ENCODE measurements at regions not wholly inside any gene's neighbourhood (a gene's known extent, or its start where the extent isn't known, plus 50 kb on each side); places are given as distances from the start of the nearest gene placed in this dataset.

DNA sequence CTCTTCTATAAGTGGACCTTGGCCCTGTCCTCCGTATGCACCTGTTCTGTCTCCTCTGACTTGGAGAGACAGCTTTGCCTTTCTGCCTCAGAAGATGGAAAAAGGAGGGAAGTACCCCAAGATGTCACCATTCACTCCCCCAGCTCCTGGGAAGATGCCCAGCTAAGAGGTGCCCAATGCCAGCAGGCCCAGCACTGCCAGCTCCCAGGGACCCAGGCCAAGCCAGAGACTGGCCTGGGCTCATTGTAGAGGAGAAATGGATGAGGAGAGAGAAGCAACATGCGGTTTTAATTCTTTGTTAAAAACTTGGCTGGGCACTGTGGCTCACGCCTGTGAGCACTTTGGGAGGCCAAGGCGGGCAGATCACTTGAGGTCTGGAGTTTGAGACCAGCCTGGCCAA is 111.5 kb upstream of the ZNF507 start:
- no peak for DNase-seq (ENCODE audit: low read depth, low spot score)

DNA sequence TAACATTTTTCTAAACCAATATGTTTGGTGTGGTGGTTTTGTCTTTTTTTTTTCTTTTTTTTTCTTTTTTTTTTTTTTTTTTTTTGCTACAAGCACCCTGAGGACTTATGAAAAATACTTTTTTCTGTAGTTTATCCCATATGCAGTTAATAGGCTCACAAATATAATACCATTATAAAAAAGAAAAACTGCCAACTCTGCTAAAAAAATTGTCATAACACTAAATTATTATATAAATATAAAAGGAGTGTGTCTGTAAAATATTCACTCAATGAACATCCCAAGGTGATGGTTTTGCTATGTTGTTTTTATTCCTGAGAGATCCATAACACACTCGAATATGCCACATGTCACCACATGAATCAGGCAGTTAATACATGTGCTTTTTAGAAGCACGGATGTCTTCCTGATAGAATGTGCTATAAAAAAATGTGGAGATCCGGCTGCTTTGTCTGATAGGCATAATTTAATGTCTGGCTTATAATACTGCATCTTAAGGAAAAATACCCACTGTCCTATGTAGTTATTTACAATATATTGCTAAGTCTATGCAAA is 110.7 kb upstream of the ZNF507 start:
- no peak for DNase-seq (ENCODE audit: low read depth, low spot score)

DNA sequence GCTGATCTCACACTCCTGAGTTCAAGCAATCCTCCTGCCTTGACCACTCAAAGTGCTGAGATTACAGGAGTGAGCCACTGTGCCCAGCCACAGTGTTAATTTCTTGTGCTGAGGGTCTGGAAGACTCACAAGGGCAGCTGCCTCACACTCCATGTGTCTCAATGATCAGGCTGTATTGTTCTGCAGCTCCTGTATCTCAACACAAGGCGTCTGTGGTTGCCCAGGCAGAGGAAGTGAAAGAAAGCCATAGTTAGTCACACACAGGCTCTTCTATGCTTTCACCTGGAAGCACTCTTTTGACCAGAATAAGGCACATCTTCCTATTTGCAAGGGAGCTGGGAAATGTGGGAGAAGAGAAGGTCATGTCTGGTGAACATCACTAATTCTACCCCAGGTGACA is 107.3 kb upstream of the ZNF507 start:
- DNase-seq (ENCODE audit: low read depth, low spot score) = no peak

DNA sequence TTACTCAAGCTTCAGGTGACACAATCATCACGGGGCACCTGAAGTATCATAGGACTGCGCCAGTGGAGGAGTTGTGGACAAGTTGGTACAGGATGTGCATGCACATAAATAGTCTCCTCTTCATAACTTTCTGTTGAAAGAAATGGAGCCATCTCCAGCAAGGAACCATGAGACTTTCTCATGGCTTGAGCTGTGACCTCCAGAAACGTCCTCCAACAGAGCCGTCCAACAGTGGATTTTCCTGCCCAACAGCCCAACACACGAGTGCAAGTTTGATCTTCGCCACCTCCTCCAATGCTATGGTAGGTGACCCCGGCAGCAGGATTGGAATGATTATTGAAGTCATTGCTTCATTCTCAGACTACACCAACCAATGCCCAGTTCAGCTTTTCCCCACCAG is 105.1 kb upstream of the ZNF507 start:
- DNase-seq (ENCODE audit: low read depth, low spot score) = no peak

DNA sequence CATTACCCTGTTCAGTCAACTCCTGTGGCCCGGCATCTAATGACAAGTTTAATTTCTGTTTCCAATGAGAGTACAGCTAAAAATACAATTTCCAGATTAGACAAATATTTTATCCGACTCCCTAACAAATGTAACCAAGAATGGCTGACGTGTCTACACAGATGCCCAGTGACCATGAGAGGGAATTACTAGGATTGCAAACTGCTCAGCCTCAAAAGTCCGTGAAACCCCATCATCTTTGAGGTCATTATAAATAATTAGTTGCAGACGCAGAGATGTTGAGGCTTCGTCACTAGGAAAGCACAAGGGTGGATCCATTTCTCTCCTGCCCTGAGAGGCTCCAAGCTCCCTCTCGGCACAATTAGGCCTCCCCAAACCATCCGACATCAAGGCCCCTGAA is 104.1 kb upstream of the ZNF507 start:
- DNase-seq (ENCODE audit: low read depth, low spot score) = no peak

DNA sequence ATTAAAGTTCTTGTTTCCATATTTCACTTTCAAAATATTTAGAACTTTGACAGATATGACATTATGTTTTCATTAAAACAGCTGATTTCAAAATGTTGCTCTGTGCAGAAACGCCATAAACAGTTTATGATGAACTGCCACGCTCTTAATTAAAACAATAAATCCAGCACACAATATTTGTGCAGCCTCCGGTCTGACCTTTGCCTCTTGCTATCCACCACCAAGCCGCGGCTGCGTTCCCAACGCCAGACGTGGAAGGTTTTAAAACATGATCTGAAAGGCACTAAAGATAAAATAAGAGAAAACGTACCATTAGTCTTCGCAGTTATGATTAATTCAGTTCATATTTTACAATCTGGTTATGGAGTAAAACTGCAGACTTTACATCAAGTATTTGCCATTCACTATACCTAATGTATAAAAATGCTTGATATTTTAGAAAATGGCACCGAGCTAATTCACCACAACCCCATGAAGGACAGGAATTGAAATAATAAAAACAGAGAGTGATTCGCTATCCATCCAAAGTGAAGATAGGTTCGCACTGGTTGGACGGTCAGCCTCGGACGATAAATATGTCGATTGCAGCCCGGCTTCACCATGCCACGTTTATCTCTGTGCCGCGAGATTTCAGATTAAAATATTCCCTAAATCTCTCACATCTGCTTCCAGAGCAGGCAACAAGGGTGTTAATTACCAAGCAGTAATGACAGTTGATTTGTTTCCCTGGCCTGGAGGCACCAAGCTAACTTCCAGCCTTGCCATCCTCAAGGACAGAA is 103.3 kb upstream of the ZNF507 start:
- no peak for DNase-seq (ENCODE audit: low read depth, low spot score)

DNA sequence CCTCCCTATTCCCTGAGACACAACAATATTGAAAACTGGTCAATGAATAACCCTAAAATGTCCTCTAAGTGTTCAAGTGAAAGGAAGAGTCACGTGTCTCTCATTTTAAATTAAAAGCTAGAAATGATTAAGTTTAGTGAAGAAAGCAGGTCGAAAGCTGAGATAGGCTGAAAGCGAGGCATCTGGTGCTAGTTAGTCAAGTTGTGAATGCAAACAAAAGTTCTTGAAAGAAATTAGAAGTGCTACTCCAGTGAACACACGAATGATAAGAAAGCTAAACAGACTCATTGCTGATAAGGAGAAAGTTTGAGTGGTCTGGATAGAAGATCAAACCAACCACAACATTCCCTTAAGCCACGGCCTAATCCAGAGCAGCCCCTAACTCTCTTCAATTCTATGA is 99.4 kb upstream of the ZNF507 start:
- DNase-seq (ENCODE audit: low read depth, low spot score) = no peak

DNA sequence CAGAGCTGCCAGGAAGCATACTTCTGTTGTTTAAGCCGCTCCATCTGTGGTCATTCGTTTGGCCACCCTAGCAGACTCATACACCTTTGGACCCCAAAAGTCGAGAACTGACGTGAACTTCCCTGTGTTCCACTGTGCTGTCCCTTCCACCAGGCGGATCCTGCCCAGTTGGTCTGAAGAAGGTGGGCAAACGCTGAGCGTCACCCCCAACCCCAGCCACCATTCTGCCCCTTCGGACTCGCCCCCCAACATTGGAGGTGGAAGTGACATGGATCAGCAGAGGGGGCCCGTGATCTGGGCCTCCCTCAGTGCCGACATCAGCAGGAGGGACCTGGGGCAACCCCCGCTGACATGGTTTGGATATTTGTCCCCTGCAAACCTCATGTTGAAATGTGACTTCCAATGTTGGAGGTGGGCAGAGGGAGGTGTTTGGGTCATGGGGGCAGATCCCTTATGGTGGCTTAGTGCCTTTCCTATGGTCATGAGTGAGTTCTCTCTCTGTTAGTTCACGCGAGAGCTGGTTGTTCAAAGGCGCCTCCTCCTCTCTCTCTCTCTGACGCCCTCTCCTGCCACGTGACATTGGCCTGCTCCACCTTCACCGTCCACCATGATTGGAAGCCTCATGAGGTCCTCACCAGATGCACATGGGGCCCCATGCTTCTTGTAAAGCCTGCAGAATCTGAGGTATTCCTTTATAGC is 93.6 kb upstream of the ZNF507 start:
- DNase-seq (ENCODE audit: low read depth, low spot score) = no peak

DNA sequence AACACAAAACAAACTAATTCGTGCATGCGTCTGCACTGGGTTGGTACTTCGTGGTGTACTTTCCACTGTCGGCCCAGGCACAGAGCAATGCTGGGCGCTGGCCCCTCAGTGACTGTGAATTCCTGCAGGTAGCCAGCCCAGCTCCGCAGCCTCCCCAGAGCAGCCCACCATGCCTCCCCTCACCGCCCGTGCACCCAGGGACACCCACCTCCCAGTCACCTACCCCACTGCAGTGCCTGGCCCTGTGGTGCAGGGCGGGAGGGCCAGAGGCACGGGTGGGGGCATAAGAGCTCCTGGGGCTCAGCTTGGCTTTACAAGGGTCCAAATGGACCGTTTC is 93.1 kb upstream of the ZNF507 start:
- DNase-seq (ENCODE audit: low read depth, low spot score) = no peak

DNA sequence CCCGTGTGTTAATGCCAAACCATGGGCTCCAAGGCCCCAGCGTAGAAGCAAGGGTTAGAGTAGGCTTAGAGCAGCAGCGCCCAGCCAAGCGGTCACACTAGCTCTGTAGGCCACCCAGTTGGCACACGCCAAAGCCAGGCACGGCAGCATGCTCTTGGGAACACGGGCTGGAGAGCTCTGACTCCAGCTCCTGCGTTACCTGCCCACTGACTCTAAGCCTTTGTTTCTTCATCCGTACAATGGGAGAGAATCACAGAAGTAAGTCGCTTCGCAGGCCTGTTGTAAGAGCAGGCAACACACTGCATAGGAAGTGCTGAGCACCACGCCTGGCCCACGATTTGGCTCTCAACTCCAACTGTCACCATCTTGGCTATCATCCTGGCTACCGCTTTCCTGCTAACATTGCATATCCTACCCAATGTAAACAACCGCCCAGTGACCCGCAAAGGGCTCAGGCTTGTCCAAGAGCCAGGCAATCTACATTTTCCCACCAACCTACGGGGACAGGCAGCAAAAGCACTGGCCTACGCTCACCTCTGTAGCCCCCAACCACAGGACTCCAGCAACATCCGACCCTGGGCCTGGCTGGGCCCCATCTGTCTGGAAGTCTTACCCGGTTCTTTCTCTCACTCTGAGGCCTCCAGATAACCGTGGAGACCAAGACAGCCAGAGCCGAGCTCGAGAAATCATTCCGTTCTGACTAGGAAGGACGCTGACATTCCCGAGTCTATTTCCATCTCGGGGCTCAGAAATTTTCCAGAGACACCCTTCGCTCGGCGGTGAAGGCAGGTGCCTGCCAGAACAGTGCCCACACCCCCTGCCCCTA is 91.5 kb upstream of the ZNF507 start:
- no peak for DNase-seq (ENCODE audit: low read depth, low spot score)

DNA sequence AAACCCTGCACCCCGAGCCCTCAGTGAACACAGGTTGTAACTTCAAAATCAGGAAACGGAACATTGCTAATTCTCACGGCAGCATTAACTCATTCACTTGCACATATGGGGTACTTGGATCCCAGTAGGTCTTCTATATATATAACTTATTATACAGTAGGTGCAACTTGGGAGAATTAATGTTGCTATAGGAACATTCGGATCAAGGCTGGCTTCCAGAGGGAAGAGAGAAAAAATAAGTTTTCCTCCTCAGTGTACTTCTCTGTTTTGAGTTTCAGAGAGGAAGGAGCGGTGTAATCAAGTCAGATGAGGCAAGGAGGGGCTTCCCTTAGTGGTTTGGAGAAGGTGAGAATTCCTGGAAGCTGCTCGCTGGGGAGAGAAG is 90.9 kb upstream of the ZNF507 start:
- no peak for DNase-seq (ENCODE audit: low read depth, low spot score)

DNA sequence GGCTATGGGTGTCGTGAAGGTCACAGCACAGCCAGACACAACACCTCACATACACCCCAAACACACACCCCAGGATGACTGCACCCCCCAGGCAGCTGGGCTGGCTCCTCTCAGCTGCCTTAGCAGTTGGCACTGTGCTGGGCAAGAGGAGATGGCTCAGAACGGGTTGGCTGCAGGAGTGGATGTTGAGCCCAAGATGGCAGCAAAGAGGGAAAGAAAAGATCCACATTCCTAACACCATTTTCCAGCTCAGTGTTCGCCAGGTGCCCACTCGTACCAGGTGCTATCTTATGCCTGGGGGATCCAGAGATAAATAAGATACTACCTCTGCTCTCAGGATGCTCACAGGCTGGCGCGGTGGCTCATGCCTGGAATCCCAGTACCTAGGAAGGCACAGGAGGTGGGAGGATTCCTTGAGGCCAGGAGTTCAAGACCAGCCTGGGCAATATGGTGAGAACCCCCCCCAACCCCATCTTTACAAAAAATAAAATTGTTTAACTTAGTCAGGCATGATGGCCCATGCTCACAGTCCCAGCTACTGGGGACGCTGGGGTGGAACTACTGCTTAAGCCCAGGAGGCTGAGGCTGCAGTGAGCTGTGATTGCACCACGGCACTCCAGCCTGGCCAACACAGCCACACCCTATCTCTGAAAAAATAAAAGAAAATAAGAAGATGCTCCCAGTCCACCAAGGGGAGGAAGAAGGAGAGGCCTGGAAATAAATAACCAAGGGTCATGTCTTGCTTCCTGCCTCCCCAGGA is 89.7 kb upstream of the ZNF507 start:
- DNase-seq (ENCODE audit: low read depth, low spot score) = no peak

DNA sequence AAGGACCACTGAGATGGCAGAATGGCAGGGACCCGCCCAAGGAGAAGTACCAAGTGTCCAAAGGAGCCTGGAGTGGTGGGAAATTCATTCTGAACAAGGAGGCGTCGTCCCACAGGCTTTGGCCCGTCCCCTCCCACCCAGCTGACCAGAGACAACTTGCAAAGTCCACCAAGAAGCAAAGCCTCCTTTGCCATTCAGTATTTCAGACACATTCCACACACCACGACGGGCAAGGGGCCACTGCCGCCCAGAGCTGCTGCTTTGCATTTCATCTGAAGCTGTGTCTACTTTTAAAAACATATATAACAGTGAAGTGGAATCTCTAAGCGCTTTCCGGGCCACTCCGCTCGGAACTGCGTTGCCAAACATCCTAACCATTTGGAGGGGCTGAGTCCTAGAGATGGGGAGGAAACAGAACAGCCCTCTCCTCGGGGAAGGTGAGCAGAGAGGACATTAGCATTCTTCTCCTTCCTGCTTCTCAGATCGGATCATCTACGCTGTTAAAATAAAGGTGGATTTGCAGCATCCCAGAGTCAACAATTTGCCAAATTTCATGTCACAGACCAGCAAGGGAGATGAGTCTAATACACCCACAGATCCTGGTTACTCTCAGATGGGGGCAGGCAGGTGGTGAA is 89.0 kb upstream of the ZNF507 start:
- no peak for DNase-seq (ENCODE audit: low read depth, low spot score)

DNA sequence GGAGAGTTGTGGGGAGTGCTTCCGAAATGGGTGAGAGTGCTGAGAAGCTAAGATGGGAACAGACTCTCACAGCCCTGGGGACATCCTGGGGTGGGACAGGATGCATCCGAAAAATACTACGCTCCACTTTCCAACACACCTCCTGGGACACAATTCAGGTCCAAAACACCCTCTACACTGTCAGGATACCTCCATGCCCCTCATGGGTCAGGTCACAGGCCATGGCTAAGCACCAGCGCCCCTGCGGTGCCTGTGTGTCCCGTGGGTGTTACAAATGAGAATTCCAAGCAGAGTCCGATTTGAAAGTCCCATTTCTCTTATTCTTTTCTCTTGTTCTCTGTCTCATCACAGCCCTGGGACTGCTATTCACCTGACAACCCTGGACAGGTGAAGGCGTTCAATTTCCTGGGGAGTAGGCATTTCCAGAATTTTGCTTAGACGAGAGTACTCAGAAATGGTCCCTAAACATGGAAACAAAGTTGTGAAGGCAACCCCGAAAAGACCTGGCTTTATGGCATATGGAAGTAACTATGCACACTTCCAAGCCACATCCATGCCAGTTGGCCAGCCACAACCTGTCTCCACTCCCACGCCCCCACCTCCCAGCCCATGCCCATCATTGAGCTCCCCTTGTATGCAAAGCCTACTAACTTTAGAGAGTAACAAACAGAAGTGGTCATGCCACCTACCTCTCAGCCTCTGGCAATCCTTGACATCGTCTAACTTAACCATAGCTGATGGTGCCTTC is 87.9 kb upstream of the ZNF507 start:
- DNase-seq (ENCODE audit: low read depth, low spot score) = no peak

DNA sequence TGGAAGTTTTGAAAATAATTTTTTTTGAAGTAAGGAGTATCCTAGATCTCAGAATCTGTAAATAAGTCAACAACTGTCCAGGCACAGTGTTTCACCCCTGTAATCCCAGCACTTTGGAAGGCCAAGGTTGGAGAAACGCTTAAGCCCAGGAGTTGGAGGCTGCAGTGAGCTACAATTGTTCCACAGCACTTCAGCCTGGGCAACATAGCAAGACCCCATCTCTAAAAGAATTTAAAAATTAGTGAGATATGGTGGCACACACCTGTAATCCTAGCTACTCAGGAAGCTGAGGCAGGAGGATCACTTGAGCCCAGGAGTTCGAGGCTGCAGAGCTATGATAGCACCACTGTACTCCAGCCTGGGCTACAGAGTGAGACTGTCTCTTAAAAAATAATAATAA is 87.2 kb upstream of the ZNF507 start:
- DNase-seq (ENCODE audit: low read depth, low spot score) = no peak

DNA sequence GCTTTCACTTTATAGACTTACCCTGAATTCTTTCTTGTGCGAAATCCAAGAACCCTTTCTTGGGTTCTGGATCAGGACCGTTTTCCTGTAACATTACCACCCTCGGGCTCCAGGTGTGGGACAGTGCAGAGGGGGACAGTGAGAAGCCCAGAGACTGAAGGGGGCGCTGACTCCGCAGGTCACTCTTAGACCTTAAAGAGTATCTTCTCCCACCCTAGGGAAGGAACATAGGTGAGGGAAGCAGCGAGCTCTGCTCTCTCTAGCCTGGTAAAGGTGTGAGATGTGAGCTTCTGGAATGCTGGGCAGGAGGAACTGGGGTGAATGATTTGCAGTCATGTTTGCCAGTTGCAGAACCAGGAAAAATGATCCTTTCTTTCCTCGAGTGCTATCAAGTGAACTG is 80.8 kb upstream of the ZNF507 start:
- no peak for DNase-seq (ENCODE audit: low read depth, low spot score)

DNA sequence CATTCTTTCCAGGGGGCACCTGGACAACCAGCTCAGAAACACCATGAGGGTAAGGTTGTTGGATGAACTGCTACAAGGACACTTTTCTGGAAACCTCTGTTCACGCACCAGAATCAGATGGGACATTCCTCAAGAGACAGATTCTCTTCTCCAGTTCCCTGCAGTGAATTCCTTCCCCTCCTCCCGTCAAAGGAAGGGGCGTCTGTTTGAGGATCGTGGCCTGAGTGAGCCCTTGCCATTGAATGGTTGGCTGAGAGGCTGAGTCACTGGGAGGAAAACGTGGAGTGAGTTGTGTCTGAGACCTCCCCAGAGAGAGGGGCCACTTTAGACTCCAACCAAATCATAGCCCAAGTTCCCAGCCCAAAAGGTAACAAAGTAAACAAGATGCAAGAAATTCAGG is 79.4 kb upstream of the ZNF507 start:
- no peak for DNase-seq (ENCODE audit: low read depth, low spot score)

DNA sequence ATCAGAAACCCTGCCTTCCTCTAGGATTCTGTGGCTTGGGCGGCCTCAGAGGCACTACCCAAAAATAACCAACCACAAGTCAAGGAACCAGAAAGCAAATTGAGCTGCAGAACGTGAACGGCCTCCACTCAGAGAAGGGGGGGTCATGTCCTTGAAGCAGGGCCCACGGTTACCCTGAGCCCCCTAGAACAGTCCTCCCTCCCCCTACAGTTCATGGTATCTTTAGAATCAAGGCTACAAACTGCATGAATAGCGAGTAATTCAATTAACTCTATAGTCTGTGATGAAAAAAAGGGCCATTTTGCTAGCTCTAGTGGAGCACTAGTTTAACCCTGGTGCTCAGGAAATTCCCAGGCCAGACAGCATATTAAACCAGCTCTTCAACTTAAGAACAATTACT is 79.0 kb upstream of the ZNF507 start:
- DNase-seq (ENCODE audit: low read depth, low spot score) = no peak

DNA sequence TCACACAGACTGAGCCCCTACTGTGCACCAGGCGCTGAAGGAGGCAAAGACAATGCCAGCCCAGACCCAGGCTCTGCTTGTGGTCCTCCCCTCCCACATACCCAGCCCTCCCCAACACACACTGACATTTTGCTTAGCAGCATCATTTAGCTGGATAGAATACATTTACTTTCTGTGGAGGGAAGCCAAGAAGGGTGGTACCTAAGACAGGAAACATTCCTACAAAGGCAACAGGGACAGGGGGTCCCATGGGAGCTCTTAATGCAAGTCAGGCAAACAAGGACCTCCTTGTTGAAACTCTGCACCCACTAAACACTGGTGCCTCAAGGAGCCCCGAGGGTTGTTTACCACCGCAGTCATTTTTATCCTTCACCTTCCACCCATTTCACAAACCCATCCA is 77.0 kb upstream of the ZNF507 start:
- DNase-seq (ENCODE audit: low read depth, low spot score) = no peak

DNA sequence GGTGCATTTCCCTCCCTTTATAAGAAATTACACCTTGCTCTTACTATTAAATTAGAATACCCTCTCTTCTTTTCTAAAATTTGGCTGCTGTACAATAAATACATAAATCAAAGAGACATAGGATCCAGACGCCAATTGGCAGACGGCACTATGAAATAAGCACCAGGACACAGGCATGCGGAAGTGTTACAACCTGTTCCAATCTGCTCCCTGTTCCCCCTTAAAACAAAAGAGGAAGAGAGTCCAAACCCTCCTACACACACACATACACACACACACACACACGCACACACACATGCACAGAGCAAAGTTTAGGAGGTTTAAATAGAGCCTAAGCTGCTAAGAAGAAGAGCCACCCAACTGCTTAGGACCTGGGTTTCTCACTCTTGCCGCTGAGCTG is 75.6 kb upstream of the ZNF507 start:
- DNase-seq (ENCODE audit: low read depth, low spot score) = no peak

DNA sequence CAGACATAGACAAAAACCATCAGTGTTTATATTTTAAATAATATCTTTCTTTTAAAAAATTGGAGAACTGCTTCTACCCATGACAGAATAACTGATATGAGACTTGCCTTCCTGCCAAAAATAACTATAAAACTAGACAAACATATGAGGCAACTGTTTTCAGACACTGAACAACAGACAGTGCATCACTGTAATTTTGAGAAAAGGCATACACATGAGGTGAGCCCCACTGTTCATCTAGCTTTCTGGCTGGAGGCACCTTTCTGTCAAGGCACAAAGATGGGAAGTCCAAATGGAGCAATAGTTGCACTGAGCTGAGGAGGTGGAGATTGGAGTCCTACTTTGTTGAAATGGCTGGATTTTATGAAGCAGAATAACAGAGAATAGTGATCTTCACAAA is 71.9 kb upstream of the ZNF507 start:
- DNase-seq (ENCODE audit: low read depth, low spot score) = no peak

All from astrocyte of the hippocampus (primary cell).